Right renal pelvis (tissue), 4 donors: ENCODE measurements at regions not wholly inside any gene's neighbourhood (a gene's known extent, or its start where the extent isn't known, plus 50 kb on each side); places are given as distances from the start of the nearest gene placed in this dataset.
"Not testable (repeated sequence)": the region's sequence is repeated elsewhere in the genome, so short reads cannot be mapped to it uniquely, and the experiment has no call there.

Source experiments
- DNase-seq, 4 donors: peaks; one replicate each; pipeline ENCODE4 v3.0.0-alpha.2; 2013; ENCODE audit warnings: low read depth in 4 of 4, low spot score in 3 of 4, missing footprints in 1 of 4

DNA sequence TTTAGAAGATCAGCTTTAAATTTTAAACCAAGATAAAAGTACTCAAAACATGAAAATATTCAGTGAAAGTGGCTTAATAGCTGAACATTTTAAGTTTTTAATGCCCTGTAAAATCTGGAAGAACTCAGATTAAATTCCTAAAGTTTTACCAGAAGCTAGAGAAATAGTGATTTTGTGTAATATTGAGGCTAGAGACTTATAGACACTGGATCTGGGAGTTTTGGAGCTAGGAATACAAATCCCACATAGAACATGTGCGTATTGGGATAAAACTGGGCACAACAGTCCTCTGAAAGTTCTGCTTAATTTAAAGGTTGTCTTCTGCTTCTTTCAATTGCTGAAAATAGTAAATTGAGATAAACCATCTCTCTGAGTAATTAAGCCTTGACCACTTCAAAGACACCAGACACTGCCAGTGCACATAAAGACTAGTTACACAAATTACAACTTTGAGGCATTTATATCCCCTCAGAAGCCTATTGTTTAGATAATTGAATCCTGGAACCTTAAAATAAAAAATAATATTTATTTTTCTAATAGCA, 1382.5 kb downstream of the OTOL1 start:
- DNase-seq = no peak

- DNase-seq = no peak
These were observed 1387.8 kb downstream of the OTOL1 start for GRCh38 chr3:162884373-162884772.

DNA sequence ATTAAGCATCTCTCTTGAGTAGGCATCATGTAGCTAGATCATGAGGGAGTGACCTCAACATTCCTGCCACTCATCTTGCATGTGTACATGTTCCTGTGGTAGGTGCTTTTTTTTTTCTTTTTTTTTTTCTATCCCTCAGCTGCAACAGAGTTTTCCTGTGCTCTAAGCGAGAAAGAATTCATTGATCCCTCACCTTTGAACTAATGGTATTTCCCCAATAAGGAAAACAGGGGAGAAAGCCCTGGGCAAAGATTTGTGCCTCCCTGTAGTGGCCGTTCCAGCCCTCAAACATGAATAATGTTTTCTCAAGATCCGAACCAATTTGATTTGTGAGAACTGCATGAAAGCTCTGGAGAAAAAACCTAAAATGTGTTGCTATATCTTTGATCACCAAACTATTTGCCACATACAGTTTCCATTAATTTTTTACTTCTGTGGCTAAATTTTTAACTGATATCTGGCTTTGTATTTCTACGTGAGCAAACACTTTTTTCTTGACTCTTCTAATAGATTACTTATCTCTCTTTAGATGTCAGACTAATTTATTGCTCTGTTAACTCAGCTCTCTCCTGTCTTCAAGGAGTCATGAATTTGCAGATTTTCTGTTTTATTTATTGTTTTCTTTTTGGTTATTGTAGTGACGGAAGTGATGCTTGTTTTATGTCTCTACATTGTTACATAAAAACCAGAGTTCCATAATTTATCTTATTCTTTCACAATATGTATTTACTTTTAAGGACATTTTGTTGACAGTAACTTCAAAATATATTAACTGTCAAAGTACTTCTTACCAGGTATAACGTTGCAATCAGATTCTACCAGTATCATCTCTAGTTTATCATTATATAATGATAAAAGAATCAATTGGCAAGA, 1396.5 kb downstream of the OTOL1 start:
- DNase-seq = no peak

GRCh38 chr3:162897291-162897690, 1400.7 kb downstream of the OTOL1 start:
- no peak for DNase-seq

DNA sequence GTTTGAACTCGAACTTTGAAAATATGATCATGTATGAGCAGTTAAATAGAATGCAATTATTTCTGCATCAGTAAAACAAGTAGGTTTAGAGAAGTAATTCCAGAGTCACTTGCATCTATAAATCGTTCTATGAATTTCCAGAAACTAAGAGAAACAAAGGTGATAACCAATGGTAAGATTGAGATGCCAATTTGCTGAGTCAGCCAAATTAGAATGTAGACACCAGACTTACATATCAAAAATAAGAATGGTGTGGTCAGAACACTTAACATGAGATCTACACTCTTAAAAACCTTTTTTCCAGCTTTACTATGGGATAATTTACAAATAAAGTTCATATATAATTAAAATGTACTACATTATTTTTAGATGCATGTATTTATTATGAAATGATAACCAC, 1435.9 kb downstream of the OTOL1 start:
- DNase-seq = no peak

- DNase-seq = no peak
These were observed 1437.0 kb downstream of the OTOL1 start for GRCh38 chr3:162933656-162934055.

DNA sequence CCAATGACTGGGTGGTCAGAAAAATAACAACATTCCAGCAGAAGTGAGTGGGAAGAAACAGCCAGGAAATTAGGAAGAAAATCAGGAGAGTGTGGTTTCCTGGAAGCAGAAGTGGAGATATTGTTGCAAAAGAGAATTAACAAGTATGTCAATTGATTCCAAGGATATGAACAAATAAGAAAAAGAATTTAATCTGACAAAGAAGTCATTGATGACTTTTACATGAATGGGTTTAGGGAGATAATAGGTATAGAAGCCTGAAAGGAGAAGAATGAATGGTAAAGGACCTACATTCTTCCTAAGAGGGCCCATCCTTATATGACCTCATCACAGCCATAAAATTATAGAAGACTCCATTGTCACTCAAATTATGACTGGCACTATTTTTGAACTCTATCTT, 1440.1 kb downstream of the OTOL1 start:
- no peak for DNase-seq

GRCh38 chr3:162938083-162938482, 1441.5 kb downstream of the OTOL1 start:
- no peak for DNase-seq

DNA sequence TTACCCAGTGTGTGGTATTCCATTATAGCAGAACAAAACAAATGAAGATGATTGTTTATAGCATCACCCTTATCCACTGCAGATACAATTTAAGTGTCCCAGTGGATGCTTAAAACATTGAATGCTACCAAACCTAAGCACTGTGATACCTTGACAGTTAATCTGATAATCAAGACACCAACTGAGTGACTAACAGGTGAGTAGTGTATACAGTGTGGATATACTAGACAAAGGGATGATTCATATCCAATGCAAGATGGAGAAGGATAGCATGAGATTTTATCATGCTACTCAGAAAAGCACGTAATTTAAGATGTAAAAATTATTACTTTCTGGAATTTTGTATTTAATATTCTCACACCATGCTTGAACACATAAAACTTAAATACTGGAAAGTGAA, 1449.0 kb downstream of the OTOL1 start:
- DNase-seq = no peak

DNA sequence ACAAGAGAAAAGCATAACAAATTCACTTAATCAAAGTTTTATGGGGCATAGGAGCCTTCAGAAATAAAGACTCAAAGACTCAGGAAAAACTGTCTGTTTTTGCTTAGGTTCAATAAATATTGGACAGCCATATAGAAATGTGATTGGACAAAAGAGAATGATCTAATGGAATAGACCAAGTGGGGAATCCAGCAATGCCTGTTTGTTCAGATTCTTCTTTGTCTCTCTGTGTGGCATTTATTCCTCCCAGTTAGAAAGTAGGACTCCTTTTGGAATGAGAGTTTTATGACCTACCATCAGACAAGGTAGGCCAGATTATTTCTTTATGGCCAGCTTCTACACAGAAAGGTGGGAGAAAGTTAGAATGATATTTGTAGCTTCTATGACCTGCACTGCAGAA, 1460.1 kb downstream of the OTOL1 start:
- no peak for DNase-seq

DNA sequence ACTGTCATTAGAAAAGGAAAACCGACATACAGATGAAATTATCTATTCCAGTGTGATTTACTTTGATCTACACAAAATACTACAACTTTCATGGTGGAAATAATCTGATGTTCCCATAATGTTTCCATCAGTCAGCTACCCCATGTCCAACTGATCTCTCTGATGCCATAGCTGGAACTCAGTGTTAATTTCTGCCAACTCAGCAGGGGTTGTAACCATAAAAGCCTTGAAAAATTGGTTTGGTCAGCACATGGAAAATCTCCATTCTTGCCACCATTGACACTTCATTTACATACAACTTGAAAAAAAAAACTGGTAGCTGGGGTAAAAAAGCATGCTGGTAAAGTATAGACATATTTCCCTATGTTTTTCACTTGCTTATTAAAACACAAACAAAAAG, 1463.7 kb downstream of the OTOL1 start:
- no peak for DNase-seq

DNA sequence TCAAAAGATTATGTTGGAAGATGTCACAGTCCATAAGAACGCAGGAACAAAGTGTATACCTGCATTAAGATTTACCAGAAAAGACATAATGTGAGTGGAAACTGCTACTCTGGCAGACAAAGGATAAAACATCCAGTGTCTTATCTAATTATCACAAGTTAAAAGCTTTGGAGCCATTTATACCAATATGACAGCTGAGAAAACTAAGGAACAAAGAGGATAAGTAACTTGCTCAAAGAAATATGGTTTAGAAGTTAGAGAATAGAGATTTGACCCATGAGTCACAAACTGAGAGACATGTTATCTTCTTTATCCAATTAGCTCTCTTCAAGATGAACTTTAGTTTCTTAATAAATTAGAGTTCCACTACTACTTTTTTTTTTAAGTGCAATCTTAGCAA, 1473.7 kb downstream of the OTOL1 start:
- DNase-seq = no peak

DNA sequence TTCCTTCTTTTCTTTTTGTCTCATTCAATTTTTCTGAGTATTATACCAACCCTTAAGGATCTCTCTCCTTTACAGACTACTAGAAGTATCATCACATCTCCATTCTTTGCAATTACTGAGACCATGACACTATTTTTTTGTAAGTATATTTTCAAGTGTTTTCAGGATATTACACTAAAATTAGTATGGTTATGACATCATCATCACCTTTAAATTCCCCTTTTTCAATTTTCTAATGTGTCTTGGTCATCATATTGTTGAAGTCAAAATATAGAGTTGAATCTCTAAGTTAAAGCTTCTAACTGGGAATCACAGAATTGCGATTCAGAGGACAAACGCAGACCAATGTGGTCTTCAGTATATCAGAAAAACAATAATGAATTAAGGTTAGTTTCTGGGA, 1475.1 kb downstream of the OTOL1 start:
- DNase-seq = no peak

GRCh38 chr3:162973428-162973917, 1476.9 kb downstream of the OTOL1 start:
- DNase-seq = no peak

DNA sequence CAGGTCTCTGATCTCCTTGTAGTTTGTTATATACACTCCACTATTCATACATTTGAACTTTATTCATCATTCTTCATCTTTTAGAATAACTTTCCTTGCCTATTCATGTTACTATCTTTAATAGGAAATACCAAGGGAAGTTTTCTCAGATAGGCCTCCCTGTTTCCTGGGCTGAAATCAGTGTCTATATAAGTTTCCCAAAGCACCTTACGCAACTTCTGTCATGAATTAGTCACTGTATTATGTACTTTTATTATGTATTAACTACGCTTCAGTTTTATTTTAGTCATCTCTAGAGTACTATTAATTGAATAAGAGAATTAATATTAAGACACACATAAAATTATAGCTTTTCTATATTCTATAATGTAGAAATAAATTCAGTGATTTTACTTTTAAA, 1481.5 kb downstream of the OTOL1 start:
- no peak for DNase-seq

GRCh38 chr3:162984746-162985145, 1488.1 kb downstream of the OTOL1 start:
- no peak for DNase-seq

- not testable (repeated sequence) for DNase-seq
These were observed 1490.6 kb downstream of the OTOL1 start for GRCh38 chr3:162987085-162987794.

GRCh38 chr3:162992741-162993140, 1496.1 kb downstream of the OTOL1 start:
- DNase-seq = no peak

GRCh38 chr3:162994165-162994564, 1497.6 kb downstream of the OTOL1 start:
- DNase-seq = no peak

GRCh38 chr3:162996368-162996767, 1499.8 kb downstream of the OTOL1 start:
- no peak for DNase-seq

GRCh38 chr3:162998205-162998604, 1501.6 kb downstream of the OTOL1 start:
- no peak for DNase-seq

DNA sequence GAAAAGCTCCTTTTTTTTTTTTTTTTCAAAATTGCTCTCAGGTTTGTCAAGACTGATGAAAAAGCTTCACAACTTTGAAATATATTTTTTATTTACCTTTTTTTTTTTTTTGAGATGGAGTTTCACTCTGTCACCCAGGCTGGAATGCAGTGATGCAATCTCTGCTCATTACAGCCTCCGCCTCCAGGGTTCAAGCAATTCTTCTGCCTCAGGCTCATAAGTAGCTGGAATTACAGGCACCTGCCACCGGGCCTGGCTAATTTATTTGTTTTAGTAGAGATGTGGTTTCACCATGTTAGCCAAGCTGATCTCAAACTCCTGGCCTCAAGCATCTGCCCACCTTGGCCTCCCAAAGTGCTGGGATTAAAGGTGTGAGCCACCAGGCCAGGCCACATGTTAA, 1515.0 kb downstream of the OTOL1 start:
- no peak for DNase-seq
